ENCODE measurements at regions not wholly inside any gene's neighbourhood (a gene's known extent, or its start where the extent isn't known, plus 50 kb on each side); places are given as distances from the start of the nearest gene placed in this dataset.

- no peak for DNase-seq
These were observed 72.9 kb upstream of the IRS2 start for GRCh38 chr13:109859216-109859835.

- no peak for DNase-seq
These were observed 71.9 kb upstream of the IRS2 start for GRCh38 chr13:109858319-109858718.

- no peak for DNase-seq
These were observed 71.4 kb upstream of the IRS2 start for GRCh38 chr13:109857803-109858202.

- DNase-seq, result no peak
These were observed 70.9 kb upstream of the IRS2 start for GRCh38 chr13:109857325-109857724.

GRCh38 chr13:109856350-109856749 is 70.0 kb upstream of the IRS2 start:
- DNase-seq, result no peak

- no peak for DNase-seq
These were observed 66.8 kb upstream of the IRS2 start for GRCh38 chr13:109853153-109853552.

GRCh38 chr13:109846185-109846584 is 59.8 kb upstream of the IRS2 start:
- DNase-seq, result no peak

- no peak for DNase-seq
These were observed 58.0 kb upstream of the IRS2 start for GRCh38 chr13:109844396-109844795.

- no peak for DNase-seq
These were observed 57.3 kb upstream of the IRS2 start for GRCh38 chr13:109843695-109844094.

- DNase-seq, result no peak
These were observed 56.0 kb upstream of the IRS2 start for GRCh38 chr13:109842212-109842920.

GRCh38 chr13:109840893-109841287 is 54.5 kb upstream of the IRS2 start:
- DNase-seq, result no peak

GRCh38 chr13:109840201-109840892 is 54.0 kb upstream of the IRS2 start:
- no peak for DNase-seq

GRCh38 chr13:109836629-109837607 is 50.5 kb upstream of the IRS2 start:
- DNase-seq, result peak; percentile 63
